GM21717 (cell line): ENCODE measurements at regions not wholly inside any gene's neighbourhood (a gene's known extent, or its start where the extent isn't known, plus 50 kb on each side); places are given as distances from the start of the nearest gene placed in this dataset.
"Not testable (repeated sequence)": the region's sequence is repeated elsewhere in the genome, so short reads cannot be mapped to it uniquely, and the experiment has no call there.

Experiments
- ATAC-seq: cut with Tn5 transposase; IDR thresholded peaks from one replicate; pipeline ENCODE4 v1.9.1; 2021; ENCODE audit warnings: mild to moderate bottlenecking, moderate library complexity; ENCODE audit not compliant: unreplicated experiment

GRCh38 chr1:172914501-172915144 lies 136.1 kb downstream of the TNFSF18 start:
- no peak for ATAC-seq

GRCh38 chr1:172915271-172915670 lies 135.5 kb downstream of the TNFSF18 start:
- no peak for ATAC-seq

GRCh38 chr1:172916116-172916515 lies 134.6 kb downstream of the TNFSF18 start:
- ATAC-seq: no peak

GRCh38 chr1:172917972-172918371 lies 132.8 kb downstream of the TNFSF18 start:
- ATAC-seq: no peak

GRCh38 chr1:172918478-172918877 lies 132.3 kb downstream of the TNFSF18 start:
- no peak for ATAC-seq

- ATAC-seq: no peak
These were observed 124.7 kb downstream of the TNFSF18 start for GRCh38 chr1:172926070-172926469.

GRCh38 chr1:172928412-172928811 lies 122.3 kb downstream of the TNFSF18 start:
- ATAC-seq: no peak

- ATAC-seq: no peak
These were observed 121.7 kb downstream of the TNFSF18 start for GRCh38 chr1:172929006-172929405.

GRCh38 chr1:172930142-172930541 lies 120.6 kb downstream of the TNFSF18 start:
- ATAC-seq: no peak

- no peak for ATAC-seq
These were observed 119.4 kb downstream of the TNFSF18 start for GRCh38 chr1:172931340-172931739.

- no peak for ATAC-seq
These were observed 119.0 kb downstream of the TNFSF18 start for GRCh38 chr1:172931761-172932160.

- ATAC-seq: no peak
These were observed 117.8 kb downstream of the TNFSF18 start for GRCh38 chr1:172932981-172933380.

GRCh38 chr1:172934417-172934762 lies 116.4 kb downstream of the TNFSF18 start:
- ATAC-seq: no peak

- no peak for ATAC-seq
These were observed 115.6 kb downstream of the TNFSF18 start for GRCh38 chr1:172935062-172935592.

- no peak for ATAC-seq
These were observed 114.6 kb downstream of the TNFSF18 start for GRCh38 chr1:172936088-172936645.

- ATAC-seq: no peak
These were observed 112.1 kb downstream of the TNFSF18 start for GRCh38 chr1:172938681-172939080.

GRCh38 chr1:172939475-172939874 lies 111.3 kb downstream of the TNFSF18 start:
- ATAC-seq: no peak

- no peak for ATAC-seq
These were observed 110.4 kb downstream of the TNFSF18 start for GRCh38 chr1:172940174-172940855.

- ATAC-seq: no peak
These were observed 109.3 kb downstream of the TNFSF18 start for GRCh38 chr1:172941471-172941870.

GRCh38 chr1:172941945-172942344 lies 108.8 kb downstream of the TNFSF18 start:
- ATAC-seq: no peak

GRCh38 chr1:172943138-172943537 lies 107.6 kb downstream of the TNFSF18 start:
- not testable (repeated sequence) for ATAC-seq

GRCh38 chr1:172944931-172945330 lies 105.8 kb downstream of the TNFSF18 start:
- ATAC-seq: no peak
